Tibial artery (tissue), 4 donors: ENCODE measurements at regions not wholly inside any gene's neighbourhood (a gene's known extent, or its start where the extent isn't known, plus 50 kb on each side); places are given as distances from the start of the nearest gene placed in this dataset.

ENCODE experiments used
- DNase-seq, 2 donors: peaks; one replicate each; pipeline ENCODE4 v3.0.0-alpha.2; 2019
- H3K27ac ChIP-seq, 2 donors: fragments of 200-600 bp; sonication (generic) in 1 of 2; 1 replicate in 1 of 2; 2 replicates in 1 of 2; pipeline ENCODE4 v1.5.1; 2018 to 2019; ENCODE audit warnings: mild to moderate bottlenecking in 1 of 2
- H3K27me3 ChIP-seq, 2 donors: fragments of 200-600 bp; sonication (generic) in 1 of 2; one replicate each; pipeline versions ENCODE4 v1.5.1 to v1.6.0; 2016 to 2019
- H3K36me3 ChIP-seq, 3 donors: fragments of 200-600 bp; sonication (generic) in 2 of 3; one replicate each; pipeline ENCODE4 v1.5.1; 2016 to 2019; ENCODE audit warnings: mild to moderate bottlenecking in 2 of 3
- H3K4me1 ChIP-seq, 4 donors: fragments of 200-600 bp; sonication (generic) in 2 of 4; 1 replicate in 3 of 4; 2 replicates in 1 of 4; pipeline ENCODE4 v1.5.1; 2016 to 2019
- H3K4me3 ChIP-seq, 2 donors: fragments of 200-600 bp; sonication (generic) in 1 of 2; 1 replicate in 1 of 2; 2 replicates in 1 of 2; pipeline ENCODE4 v1.5.1; 2018 to 2019; ENCODE audit warnings: mild to moderate bottlenecking in 2 of 2
- H3K9me3 ChIP-seq, 3 donors: fragments of 200-600 bp; sonication (generic) in 1 of 3; one replicate each; pipeline ENCODE4 v1.5.1; 2016 to 2019
- CTCF ChIP-seq, 2 experiments: fragments of 200-600 bp in 1 of 2; fragments of 450-650 bp in 1 of 2; IDR thresholded peaks; one replicate each; pipeline ENCODE4 v1.5.1; 2017 to 2019; ENCODE audit warnings: antibody characterized with exemption in 2 of 2, mild to moderate bottlenecking in 1 of 2, moderate library complexity in 1 of 2
- intact Hi-C: fragments of 100-400 bp; cut with DNase I; formaldehyde crosslinking; loops from one replicate; pipeline ENCODE4 v1.15.0; 2023; ENCODE audit warnings: low total_unique reads

DNA sequence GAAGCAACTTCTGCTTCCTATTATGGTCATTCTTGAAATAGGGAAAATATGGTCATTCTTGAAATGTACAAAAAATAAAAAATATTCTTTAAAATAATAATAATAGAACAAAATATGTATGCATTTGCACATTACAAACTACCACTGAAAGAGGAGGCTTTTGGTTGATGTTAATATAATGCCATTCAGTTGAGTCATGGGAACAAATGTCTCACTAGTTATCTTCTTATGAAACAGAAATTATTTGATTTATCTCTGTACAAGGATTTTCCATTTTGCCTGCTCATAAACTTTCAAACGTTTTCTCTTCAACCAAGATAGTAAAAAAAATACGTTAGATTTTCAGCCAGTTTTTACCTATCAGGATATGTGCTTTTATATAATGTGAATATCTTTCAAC lies 1662.7 kb downstream of the OTOL1 start:
- Histone ChIP-seq H3K4me3 (no peak overlapping the region), H3K27ac (no peak overlapping the region), H3K36me3 (no peaks in the 10 kb centered on the region), H3K9me3 (no peaks in the 10 kb centered on the region), H3K4me1 (no peaks in the 10 kb centered on the region), H3K27me3 (no peaks in the 10 kb centered on the region)
- DNase-seq: no peak
- TF ChIP-seq CTCF (IDR thresholded peaks at IDR 0.05): no peak
- intact Hi-C loops: no loop called here

DNA sequence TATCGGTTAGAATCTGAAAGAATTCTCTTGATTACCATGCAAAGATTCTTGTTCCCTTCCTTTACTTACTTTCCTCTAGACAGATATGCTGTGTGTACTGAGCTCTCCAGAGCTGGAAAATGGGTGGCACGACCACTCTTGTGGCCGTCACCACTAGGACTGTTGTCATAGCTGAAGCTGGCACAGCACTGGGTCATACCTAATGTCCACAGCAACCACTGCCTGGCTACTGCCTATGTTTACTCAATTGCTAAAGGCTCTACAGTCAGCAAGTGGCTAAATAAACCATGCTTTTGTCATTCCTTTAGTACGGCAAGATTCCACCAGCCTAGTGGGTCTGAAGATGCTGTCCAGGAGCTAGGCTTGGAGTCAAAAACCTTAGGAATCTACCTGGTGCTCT lies 1643.0 kb downstream of the OTOL1 start:
- Histone ChIP-seq H3K27ac (no peak overlapping the region), H3K36me3 (no peaks in the 10 kb centered on the region), H3K4me3 (no peak overlapping the region), H3K4me1 (no peaks in the 10 kb centered on the region), H3K9me3 (no peaks in the 10 kb centered on the region), H3K27me3 (no peaks in the 10 kb centered on the region)
- no peak for DNase-seq
- TF ChIP-seq CTCF (IDR thresholded peaks at IDR 0.05): no peak
- intact Hi-C loops: no loop called here

GRCh38 chr3:163138258-163138657 lies 1641.7 kb downstream of the OTOL1 start:
- intact Hi-C loops: no loop called here
- no peaks in the 10 kb centered on the region for H3K36me3 ChIP-seq
- no peaks in the 10 kb centered on the region for H3K9me3 ChIP-seq
- H3K27ac ChIP-seq: no peak overlapping the region
- no peak for TF ChIP-seq CTCF (IDR thresholded peaks at IDR 0.05)
- DNase-seq: no peak
- H3K27me3 ChIP-seq: no peaks in the 10 kb centered on the region
- H3K4me1 ChIP-seq: no peaks in the 10 kb centered on the region
- no peak overlapping the region for H3K4me3 ChIP-seq

- intact Hi-C loops: no loop called here
- Histone ChIP-seq H3K9me3 (no peaks in the 10 kb centered on the region), H3K4me1 (no peaks in the 10 kb centered on the region), H3K27me3 (no peaks in the 10 kb centered on the region), H3K36me3 (no peaks in the 10 kb centered on the region), H3K4me3 (no peak overlapping the region), H3K27ac (no peak overlapping the region)
- TF ChIP-seq CTCF (IDR thresholded peaks at IDR 0.05): no peak
- no peak for DNase-seq
Measured at GRCh38 chr3:163132111-163132510, 1635.5 kb downstream of the OTOL1 start.

GRCh38 chr3:163129287-163129686 lies 1632.7 kb downstream of the OTOL1 start:
- intact Hi-C loops: no loop called here
- Histone ChIP-seq H3K4me3 (no peak overlapping the region), H3K27me3 (no peaks in the 10 kb centered on the region), H3K27ac (no peak overlapping the region), H3K4me1 (no peaks in the 10 kb centered on the region), H3K36me3 (no peaks in the 10 kb centered on the region), H3K9me3 (no peaks in the 10 kb centered on the region)
- TF ChIP-seq CTCF (IDR thresholded peaks at IDR 0.05): no peak
- DNase-seq: no peak

GRCh38 chr3:163126115-163126514 lies 1629.5 kb downstream of the OTOL1 start:
- no peaks in the 10 kb centered on the region for H3K27me3 ChIP-seq

More at GRCh38 chr3:163126115-163126514, 1629.5 kb downstream of the OTOL1 start:
- no peaks in the 10 kb centered on the region for H3K36me3 ChIP-seq
- intact Hi-C loops: no loop called here
- TF ChIP-seq CTCF (IDR thresholded peaks at IDR 0.05): no peak
- H3K4me3 ChIP-seq: no peak overlapping the region
- no peaks in the 10 kb centered on the region for H3K9me3 ChIP-seq
- H3K4me1 ChIP-seq: no peaks in the 10 kb centered on the region
- H3K27ac ChIP-seq: no peak overlapping the region
- DNase-seq: no peak
